Activated B cell treated with CpG ODN at 0.5 μM for 24 hours (primary cell): ENCODE measurements at regions not wholly inside any gene's neighbourhood (a gene's known extent, or its start where the extent isn't known, plus 50 kb on each side); places are given as distances from the start of the nearest gene placed in this dataset.

ENCODE experiments used
- ATAC-seq: fragments of 200-7000 bp; cut with Tn5 transposase; one replicate; pipeline ENCODE4 v1.10.0; 2021; ENCODE audit warnings: low read depth, mild to moderate bottlenecking, moderate library complexity
- CTCF ChIA-PET: fragments of 350-600 bp; sonication (Branson Sonifier 250); formaldehyde crosslinking; loops from one replicate; lab custom pipeline; 2021; ENCODE audit warnings: antibody characterized with exemption; lab: Charles Lee
- POLR2A ChIA-PET: fragments of 350-600 bp; sonication (Branson Sonifier 250); formaldehyde crosslinking; loops from one replicate; lab custom pipeline; 2021; ENCODE audit warnings: antibody characterized with exemption; lab: Charles Lee
- DNase-seq: peaks from one replicate; pipeline ENCODE4 v3.0.0; 2022
- H3K27ac Mint-ChIP-seq: one replicate; pipeline ENCODE4 v1.8.0; 2020; ENCODE audit warnings: mixed read lengths
- H3K27me3 Mint-ChIP-seq: one replicate; pipeline ENCODE4 v1.8.0; 2021; ENCODE audit warnings: mixed read lengths
- H3K36me3 Mint-ChIP-seq: one replicate; pipeline ENCODE4 v1.8.0; 2021; ENCODE audit warnings: low read depth, mixed read lengths
- H3K4me1 Mint-ChIP-seq: one replicate; pipeline ENCODE4 v1.8.0; 2021; ENCODE audit warnings: mixed read lengths
- H3K4me3 Mint-ChIP-seq: one replicate; pipeline ENCODE4 v1.8.0; 2020; ENCODE audit warnings: mild to moderate bottlenecking, mixed read lengths
- H3K9me3 Mint-ChIP-seq: one replicate; pipeline ENCODE4 v1.8.0; 2020; ENCODE audit warnings: mixed read lengths
- intact Hi-C: fragments of 100-400 bp; cut with micrococcal nuclease; formaldehyde crosslinking; loops from one replicate; pipeline ENCODE4 v1.15.1; 2024
- TF ChIP-seq, protein P1 (sequence below): fragments of 200-600 bp; IDR thresholded peaks from one replicate; pipeline ENCODE4 v1.8.0; 2022; ENCODE audit warnings: antibody characterized with exemption, mild to moderate bottlenecking

DNA sequence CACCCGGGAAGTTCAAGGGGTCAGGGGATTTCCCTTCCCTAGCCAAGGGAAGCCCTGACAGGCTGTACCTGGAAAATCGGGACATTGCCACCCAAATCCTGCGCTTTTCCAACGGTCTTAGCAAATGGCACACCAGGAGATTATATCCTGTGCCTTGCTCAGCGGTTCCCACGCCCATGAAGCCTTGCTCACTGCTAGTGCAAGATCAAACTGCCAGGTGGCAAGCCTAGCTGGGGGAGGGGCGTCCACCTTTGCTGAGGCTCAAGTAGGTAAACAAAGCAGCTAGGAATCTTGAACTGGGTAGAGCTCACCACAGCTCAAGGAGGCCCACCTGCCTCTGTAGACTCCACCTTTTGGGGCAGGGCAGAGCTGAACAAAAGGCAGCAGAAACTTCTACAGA lies 1794.5 kb downstream of the PCDH9 start:
- no peaks in the 10 kb centered on the region for H3K27me3 Mint-ChIP-seq
- DNase-seq (no peak), ATAC-seq (no peak)
- no peak overlapping the region for H3K27ac Mint-ChIP-seq
- no peaks in the 10 kb centered on the region for H3K4me1 Mint-ChIP-seq
- no peak overlapping the region for H3K4me3 Mint-ChIP-seq
- peaks cover 8% of the 10 kb centered on the region for H3K9me3 Mint-ChIP-seq
- POLR2A ChIA-PET: no interaction called here
- TF ChIP-seq, protein P1, sequence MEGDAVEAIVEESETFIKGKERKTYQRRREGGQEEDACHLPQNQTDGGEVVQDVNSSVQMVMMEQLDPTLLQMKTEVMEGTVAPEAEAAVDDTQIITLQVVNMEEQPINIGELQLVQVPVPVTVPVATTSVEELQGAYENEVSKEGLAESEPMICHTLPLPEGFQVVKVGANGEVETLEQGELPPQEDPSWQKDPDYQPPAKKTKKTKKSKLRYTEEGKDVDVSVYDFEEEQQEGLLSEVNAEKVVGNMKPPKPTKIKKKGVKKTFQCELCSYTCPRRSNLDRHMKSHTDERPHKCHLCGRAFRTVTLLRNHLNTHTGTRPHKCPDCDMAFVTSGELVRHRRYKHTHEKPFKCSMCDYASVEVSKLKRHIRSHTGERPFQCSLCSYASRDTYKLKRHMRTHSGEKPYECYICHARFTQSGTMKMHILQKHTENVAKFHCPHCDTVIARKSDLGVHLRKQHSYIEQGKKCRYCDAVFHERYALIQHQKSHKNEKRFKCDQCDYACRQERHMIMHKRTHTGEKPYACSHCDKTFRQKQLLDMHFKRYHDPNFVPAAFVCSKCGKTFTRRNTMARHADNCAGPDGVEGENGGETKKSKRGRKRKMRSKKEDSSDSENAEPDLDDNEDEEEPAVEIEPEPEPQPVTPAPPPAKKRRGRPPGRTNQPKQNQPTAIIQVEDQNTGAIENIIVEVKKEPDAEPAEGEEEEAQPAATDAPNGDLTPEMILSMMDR: no peak
- intact Hi-C loops: no loop called here
- CTCF ChIA-PET: no interaction called here
- H3K36me3 Mint-ChIP-seq: no peaks in the 10 kb centered on the region

DNA sequence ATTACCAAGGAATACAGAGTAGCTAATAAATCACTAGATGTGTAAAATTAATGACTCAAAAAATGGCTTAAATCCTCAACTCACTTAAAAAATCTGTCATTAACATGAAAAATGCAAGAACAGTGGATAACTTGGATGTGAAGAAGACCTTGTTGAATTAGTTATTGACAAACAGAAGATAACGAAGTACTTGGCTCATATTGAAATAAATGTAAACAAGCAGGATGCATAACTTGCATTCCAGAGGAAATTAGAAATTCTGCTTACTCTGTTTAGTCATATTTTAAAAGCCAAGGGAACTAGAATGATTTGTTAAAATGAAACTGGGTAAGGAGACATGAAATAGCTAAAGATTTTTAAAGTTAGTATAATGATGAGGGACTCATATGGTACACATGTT lies 1812.2 kb downstream of the PCDH9 start:
- no peaks in the 10 kb centered on the region for H3K27me3 Mint-ChIP-seq
- no peaks in the 10 kb centered on the region for H3K36me3 Mint-ChIP-seq
- ATAC-seq (no peak), DNase-seq (no peak)
- H3K9me3 Mint-ChIP-seq: peaks cover 10% of the 10 kb centered on the region
- TF ChIP-seq, protein P1: no peak
- POLR2A ChIA-PET: no interaction called here
- no peak overlapping the region for H3K27ac Mint-ChIP-seq
- H3K4me1 Mint-ChIP-seq: no peaks in the 10 kb centered on the region
- intact Hi-C loops: no loop called here
- CTCF ChIA-PET: no interaction called here
- no peak overlapping the region for H3K4me3 Mint-ChIP-seq

DNA sequence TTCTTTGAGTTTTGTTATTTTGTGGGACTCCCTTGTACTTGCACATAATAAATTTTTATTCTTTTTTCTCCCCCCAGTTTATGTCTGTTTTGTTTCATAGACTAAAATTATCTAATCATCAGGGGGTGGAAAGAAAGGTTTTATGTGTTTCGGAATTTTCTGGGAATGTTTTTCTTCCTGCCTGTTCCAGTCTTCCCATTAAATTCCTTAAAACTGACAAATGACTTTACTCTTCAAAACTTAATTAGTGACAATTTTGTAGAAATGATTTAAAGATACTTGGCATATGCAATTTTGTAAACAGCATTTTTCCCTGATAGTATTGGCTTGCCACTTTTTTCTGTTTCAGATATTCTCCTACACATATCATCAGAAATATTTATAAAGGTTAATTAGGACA lies 1813.4 kb downstream of the PCDH9 start:
- ChIA-PET POLR2A (no interaction called here), CTCF (no interaction called here)
- Mint-ChIP-seq H3K27me3 (no peaks in the 10 kb centered on the region), H3K27ac (no peak overlapping the region), H3K4me3 (no peak overlapping the region), H3K36me3 (no peaks in the 10 kb centered on the region), H3K4me1 (no peaks in the 10 kb centered on the region), H3K9me3 (peaks cover 5% of the 10 kb centered on the region)
- ATAC-seq (no peak), DNase-seq (no peak)
- TF ChIP-seq, protein P1: no peak
- intact Hi-C loops: no loop called here

DNA sequence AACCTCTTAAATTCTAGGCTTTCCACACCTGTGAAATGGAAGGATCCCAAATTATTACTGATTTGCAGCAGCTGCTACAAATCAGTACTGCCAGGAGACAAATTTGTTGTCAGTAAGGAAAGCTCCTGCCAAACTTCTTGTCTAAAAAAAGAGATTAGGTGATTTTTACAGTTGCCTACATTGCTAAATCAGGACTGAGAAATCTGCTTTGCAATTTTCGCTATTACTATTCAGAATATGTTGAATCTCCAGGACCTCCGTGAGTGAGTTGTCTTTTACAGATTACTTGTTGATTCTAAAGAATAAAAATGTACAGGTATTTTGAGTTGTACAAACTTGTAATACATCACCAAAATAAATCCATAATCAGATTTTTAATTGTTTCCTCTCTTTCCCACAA lies 1815.9 kb downstream of the PCDH9 start:
- ChIA-PET POLR2A (no interaction called here), CTCF (no interaction called here)
- Mint-ChIP-seq H3K4me3 (no peak overlapping the region), H3K27ac (no peak overlapping the region), H3K27me3 (no peaks in the 10 kb centered on the region), H3K4me1 (no peaks in the 10 kb centered on the region), H3K36me3 (no peaks in the 10 kb centered on the region), H3K9me3 (peaks cover 2% of the 10 kb centered on the region)
- intact Hi-C loops: no loop called here
- TF ChIP-seq, protein P1: no peak
- DNase-seq (no peak), ATAC-seq (no peak)

DNA sequence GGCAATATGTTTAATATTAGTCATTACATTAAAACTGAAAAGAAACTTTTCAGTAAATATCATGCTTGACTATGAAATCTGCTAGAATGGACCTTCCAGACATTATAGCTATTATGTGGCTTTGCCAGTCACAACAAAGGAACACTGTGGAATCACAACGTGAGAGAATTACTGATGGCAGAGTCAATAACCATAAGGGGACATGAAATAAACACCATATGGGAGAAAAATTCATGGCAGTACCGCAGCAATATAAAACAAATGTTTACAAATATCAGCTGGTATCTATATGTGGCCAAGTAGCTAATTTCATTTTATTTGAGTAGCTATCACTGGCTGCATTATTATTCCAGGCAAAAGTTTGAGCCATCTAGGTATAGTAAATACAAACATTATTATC lies 1818.6 kb downstream of the PCDH9 start:
- Mint-ChIP-seq H3K9me3 (peaks cover 5% of the 10 kb centered on the region), H3K36me3 (no peaks in the 10 kb centered on the region), H3K27me3 (no peaks in the 10 kb centered on the region), H3K27ac (no peak overlapping the region), H3K4me1 (no peaks in the 10 kb centered on the region), H3K4me3 (no peak overlapping the region)
- ATAC-seq (no peak), DNase-seq (no peak)
- ChIA-PET POLR2A (no interaction called here), CTCF (no interaction called here)
- intact Hi-C loops: no loop called here
- TF ChIP-seq, protein P1: no peak
